ENCODE measurements at regions not wholly inside any gene's neighbourhood (a gene's known extent, or its start where the extent isn't known, plus 50 kb on each side); places are given as distances from the start of the nearest gene placed in this dataset.

DNA sequence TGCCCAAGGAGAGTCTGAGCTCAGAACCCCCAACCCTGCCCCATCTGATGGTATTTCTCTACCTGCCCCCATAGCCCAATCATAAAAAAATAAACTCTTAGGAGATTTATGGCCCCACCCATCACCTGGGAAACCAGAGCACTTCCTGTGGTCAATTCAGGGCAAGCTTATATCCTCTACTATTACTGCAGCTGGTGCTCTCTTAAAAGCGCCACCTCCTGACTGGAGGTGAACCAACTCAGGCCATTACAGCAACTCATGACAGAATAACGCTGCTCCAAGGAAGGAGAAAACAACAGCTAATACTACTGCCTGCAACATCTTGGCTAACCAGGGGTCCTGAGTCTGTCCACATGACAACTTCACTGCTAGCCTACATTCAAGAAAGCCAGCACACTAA, 195.7 kb downstream of the MTCL1 start:
- TF ChIP-seq GATA3 (IDR thresholded peaks at IDR 0.05; ENCODE audit: low read depth, low read length) (no peak), GATA2 (IDR thresholded peaks at IDR 0.05; ENCODE audit: low read depth, low read length) (no peak)
